Esophagus muscularis mucosa (tissue), 4 donors: ENCODE measurements at regions not wholly inside any gene's neighbourhood (a gene's known extent, or its start where the extent isn't known, plus 50 kb on each side); places are given as distances from the start of the nearest gene placed in this dataset.

Experiments
- DNase-seq: peaks from one replicate; pipeline ENCODE4 v3.0.0-alpha.2; 2017; ENCODE audit errors: extremely low spot score
- H3K27ac ChIP-seq, 4 donors: fragments of 200-600 bp; sonication (generic); replicated peaks in 1 of 4; 1 replicate in 3 of 4; 2 replicates in 1 of 4; pipeline ENCODE4 v1.5.1; 2016 to 2019; ENCODE audit warnings: mild to moderate bottlenecking in 1 of 4
- H3K27me3 ChIP-seq, 4 donors: fragments of 200-600 bp; sonication (generic); one replicate each; pipeline versions ENCODE4 v1.5.1 to v1.6.0; 2016 to 2019
- H3K36me3 ChIP-seq, 4 donors: fragments of 200-600 bp; sonication (generic); one replicate each; pipeline ENCODE4 v1.5.1; 2016 to 2019
- H3K4me1 ChIP-seq, 4 donors: fragments of 200-600 bp; sonication (generic); one replicate each; pipeline ENCODE4 v1.5.1; 2016 to 2019
- H3K4me3 ChIP-seq, 4 donors: fragments of 200-600 bp; sonication (generic); 1 replicate in 2 of 4; 2 replicates in 2 of 4; pipeline ENCODE4 v1.5.1; 2016 to 2019; ENCODE audit warnings: mild to moderate bottlenecking in 4 of 4, moderate library complexity in 1 of 4
- H3K9me3 ChIP-seq, 4 donors: fragments of 200-600 bp; sonication (generic); 1 replicate in 3 of 4; 2 replicates in 1 of 4; pipeline ENCODE4 v1.5.1; 2016 to 2019
- CTCF ChIP-seq, 3 experiments: fragments of 200-600 bp in 2 of 3; fragments of 450-650 bp in 1 of 3; sonication (generic) in 2 of 3; IDR thresholded peaks; one replicate each; pipeline ENCODE4 v1.5.1; 2017 to 2019; ENCODE audit warnings: antibody characterized with exemption in 3 of 3, mild to moderate bottlenecking in 2 of 3, moderate library complexity in 1 of 3
- EP300 ChIP-seq: sonication (generic); formaldehyde crosslinking; IDR thresholded peaks from one replicate; pipeline ENCODE4 v1.6.1; 2017; ENCODE audit warnings: antibody characterized with exemption
- POLR2A ChIP-seq: fragments of 450-650 bp; IDR thresholded peaks from one replicate; pipeline ENCODE4 v1.6.1; 2017; ENCODE audit warnings: antibody characterized with exemption, moderate library complexity, mild to moderate bottlenecking, low read depth
- POLR2AphosphoS5 ChIP-seq, 2 donors: sonication (generic); formaldehyde crosslinking; IDR thresholded peaks; one replicate each; pipeline ENCODE4 v1.6.1; 2017; ENCODE audit warnings: antibody characterized with exemption in 2 of 2
- WGBS: methylation state at CpG from one replicate; pipeline ENCODE4 v1.1.5; 2018; 5-methylcytosine and 5-hydroxymethylcytosine counted together
- intact Hi-C: fragments of 100-400 bp; cut with DNase I; formaldehyde crosslinking; loops from one replicate; pipeline ENCODE4 v1.15.1; 2023

- Histone ChIP-seq H3K9me3 (no peaks in the 10 kb centered on the region), H3K27me3 (peaks cover 0 to 28% (median 0%) of the 10 kb centered on the region in 4 donors), H3K4me3 (no peak overlapping the region), H3K36me3 (no peaks in the 10 kb centered on the region), H3K27ac (no peak overlapping the region), H3K4me1 (no peaks in the 10 kb centered on the region)
- TF ChIP-seq POLR2A (no peak), EP300 (no peak), CTCF (IDR thresholded peaks at IDR 0.05) (no peak), POLR2AphosphoS5 (IDR thresholded peaks at IDR 0.05) (no peak)
- intact Hi-C loops, result no loop called here
- DNase-seq, result no peak
- 81% methylated on average over 3 of the region's 3 CpGs for WGBS
These were observed 77.3 kb upstream of the ATP2B2 start for GRCh38 chr3:10582733-10583132.

GRCh38 chr3:10583798-10584708 is 78.7 kb upstream of the ATP2B2 start:
- Histone ChIP-seq H3K9me3 (no peaks in the 10 kb centered on the region), H3K36me3 (no peaks in the 10 kb centered on the region), H3K27me3 (peaks cover 0 to 28% (median 0%) of the 10 kb centered on the region in 4 donors), H3K4me3 (no peak overlapping the region), H3K27ac (no peak overlapping the region), H3K4me1 (no peaks in the 10 kb centered on the region)
- TF ChIP-seq POLR2AphosphoS5 (IDR thresholded peaks at IDR 0.05) (no peak), EP300 (no peak), CTCF (IDR thresholded peaks at IDR 0.05) (no peak), POLR2A (no peak)
- intact Hi-C loops, result no loop called here
- 63% methylated on average over 10 of the region's 13 CpGs for WGBS
- no peak for DNase-seq

- H3K27me3 ChIP-seq, result peaks cover 0 to 28% (median 0%) of the 10 kb centered on the region in 4 donors
- TF ChIP-seq CTCF (IDR thresholded peaks at IDR 0.05), result no peak
- no peak for TF ChIP-seq EP300
- H3K27ac ChIP-seq, result no peak overlapping the region
- no peaks in the 10 kb centered on the region for H3K36me3 ChIP-seq
- H3K4me3 ChIP-seq, result no peak overlapping the region
- intact Hi-C loops, result no loop called here
- no peak for DNase-seq
- no peaks in the 10 kb centered on the region for H3K9me3 ChIP-seq
- no peaks in the 10 kb centered on the region for H3K4me1 ChIP-seq
- 67% methylated on average over 1 of the region's 1 CpG for WGBS
These were observed 80.6 kb upstream of the ATP2B2 start for GRCh38 chr3:10585945-10586344.

- Histone ChIP-seq H3K9me3 (no peaks in the 10 kb centered on the region), H3K4me3 (no peak overlapping the region), H3K27me3 (peaks cover 0 to 29% (median 0%) of the 10 kb centered on the region in 4 donors), H3K27ac (no peak overlapping the region), H3K4me1 (no peaks in the 10 kb centered on the region), H3K36me3 (no peaks in the 10 kb centered on the region)
- WGBS, result 16% methylated on average over 7 of the region's 8 CpGs
- DNase-seq, result no peak
- intact Hi-C loops, result no loop called here
- TF ChIP-seq POLR2A, result no peak
- TF ChIP-seq EP300, result no peak
- TF ChIP-seq CTCF (IDR thresholded peaks at IDR 0.05), result no peak
These were observed 89.5 kb upstream of the ATP2B2 start for GRCh38 chr3:10594915-10595314.
